NAMALWA (cell line): ENCODE measurements at regions not wholly inside any gene's neighbourhood (a gene's known extent, or its start where the extent isn't known, plus 50 kb on each side); places are given as distances from the start of the nearest gene placed in this dataset.

Experiments
- DNase-seq: peaks from one replicate; pipeline ENCODE4 v3.0.0-alpha.2; 2015; ENCODE audit warnings: low spot score

GRCh38 chrX:26032111-26032912 is 105.8 kb upstream of the MAGEB18 start:
- no peak for DNase-seq

GRCh38 chrX:26037367-26037766 is 100.8 kb upstream of the MAGEB18 start:
- no peak for DNase-seq

- no peak for DNase-seq
These were observed 88.0 kb upstream of the MAGEB18 start for GRCh38 chrX:26050099-26050498.

- DNase-seq = no peak
These were observed 67.3 kb upstream of the MAGEB18 start for GRCh38 chrX:26070882-26071281.

- DNase-seq = no peak
These were observed 66.5 kb upstream of the MAGEB18 start for GRCh38 chrX:26071618-26072017.

- DNase-seq = no peak
These were observed 55.0 kb upstream of the MAGEB18 start for GRCh38 chrX:26083093-26083492.
